ENCODE measurements at regions not wholly inside any gene's neighbourhood (a gene's known extent, or its start where the extent isn't known, plus 50 kb on each side); places are given as distances from the start of the nearest gene placed in this dataset.

- TF ChIP-seq, protein P1, sequence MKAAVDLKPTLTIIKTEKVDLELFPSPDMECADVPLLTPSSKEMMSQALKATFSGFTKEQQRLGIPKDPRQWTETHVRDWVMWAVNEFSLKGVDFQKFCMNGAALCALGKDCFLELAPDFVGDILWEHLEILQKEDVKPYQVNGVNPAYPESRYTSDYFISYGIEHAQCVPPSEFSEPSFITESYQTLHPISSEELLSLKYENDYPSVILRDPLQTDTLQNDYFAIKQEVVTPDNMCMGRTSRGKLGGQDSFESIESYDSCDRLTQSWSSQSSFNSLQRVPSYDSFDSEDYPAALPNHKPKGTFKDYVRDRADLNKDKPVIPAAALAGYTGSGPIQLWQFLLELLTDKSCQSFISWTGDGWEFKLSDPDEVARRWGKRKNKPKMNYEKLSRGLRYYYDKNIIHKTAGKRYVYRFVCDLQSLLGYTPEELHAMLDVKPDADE (conservative IDR thresholded peaks at IDR 0.05; ENCODE audit: control insufficient read depth, low read depth, low read length) = no peak
- TF ChIP-seq MBD2 (IDR thresholded peaks at IDR 0.05; ENCODE audit: borderline replicate concordance, low read depth) = peak; percentile 54
- no peak for TF ChIP-seq CBX2 (IDR thresholded peaks at IDR 0.05; ENCODE audit: insufficient read depth, low read length, poor library complexity, severe bottlenecking)
- TF ChIP-seq HOXB6 (CRISPR knock-in tag; IDR thresholded peaks at IDR 0.05; ENCODE audit: borderline replicate concordance) = no peak
- no peak for TF ChIP-seq CREBBP (IDR thresholded peaks at IDR 0.05; ENCODE audit: low read depth, low read length)
- TF ChIP-seq KAT2B (IDR thresholded peaks at IDR 0.05; ENCODE audit: low read depth, low read length) = no peak
- no peak for TF ChIP-seq CBFA2T2 (conservative IDR thresholded peaks at IDR 0.05)
- no peak for TF ChIP-seq POLR2AphosphoS5 (IDR thresholded peaks at IDR 0.05; ENCODE audit: control insufficient read depth, insufficient read depth, low read depth, low read length)
- no peak for TF ChIP-seq DDX20 (tag; IDR thresholded peaks at IDR 0.05; ENCODE audit: low read depth)
- no peak; the same call in 1 of the 2 replicates for TF ChIP-seq ESRRB (CRISPR knock-in tag; IDR thresholded peaks at IDR 0.05; ENCODE audit: borderline replicate concordance)
- peak; percentile 64 for TF ChIP-seq FOS (IDR thresholded peaks at IDR 0.05; ENCODE audit: extremely low read depth, insufficient read length)
- TF ChIP-seq TAF15 (IDR thresholded peaks at IDR 0.05; ENCODE audit: low read depth, low read length) = no peak
- no peak for TF ChIP-seq ETV6 (IDR thresholded peaks at IDR 0.05; ENCODE audit: borderline replicate concordance in 1 of 2, low read depth in 2 of 2, low read length in 1 of 2)
- no peak for TF ChIP-seq ETV6 (CRISPR knock-in tag; IDR thresholded peaks at IDR 0.05; ENCODE audit: borderline replicate concordance)
- TF ChIP-seq ZNF224 (CRISPR knock-in tag; IDR thresholded peaks at IDR 0.05) = no peak
- peak in 1 of 2 experiments; percentile 72; a peak in 1 of 4 replicates for TF ChIP-seq HDAC1 (IDR thresholded peaks at IDR 0.05)
- no peak for TF ChIP-seq TCF3 (CRISPR knock-in tag; IDR thresholded peaks at IDR 0.05)
- no peak for TF ChIP-seq GTF2A2 (tag; IDR thresholded peaks at IDR 0.05)
- TF ChIP-seq ZNF830 (CRISPR knock-in tag; IDR thresholded peaks at IDR 0.05) = no peak
- TF ChIP-seq TAF9B (IDR thresholded peaks at IDR 0.05; ENCODE audit: partially characterized antibody) = no peak
- TF ChIP-seq NFE2L1 (tag; IDR thresholded peaks at IDR 0.05; ENCODE audit: borderline replicate concordance, low read depth) = no peak
- no peak for TF ChIP-seq PHB (CRISPR knock-in tag; IDR thresholded peaks at IDR 0.05)
- TF ChIP-seq ZNF778 (CRISPR knock-in tag; IDR thresholded peaks at IDR 0.05) = no peak
- no peak for TF ChIP-seq SUPT5H (IDR thresholded peaks at IDR 0.05)
- no peak for TF ChIP-seq ZNF77 (CRISPR knock-in tag; IDR thresholded peaks at IDR 0.05)
- no peak for TF ChIP-seq RNF2 (IDR thresholded peaks at IDR 0.05)
- TF ChIP-seq SRSF9 (IDR thresholded peaks at IDR 0.05; ENCODE audit: borderline replicate concordance, low read depth, low read length) = no peak
- no peak for TF ChIP-seq POLR3A (IDR thresholded peaks at IDR 0.05; ENCODE audit: borderline replicate concordance, extremely low read depth, insufficient read depth, insufficient read length)
- TF ChIP-seq THRB (CRISPR knock-in tag; conservative IDR thresholded peaks at IDR 0.05) = peak; percentile 69; the same call in 1 of the 2 replicates
Observed at GRCh38 chr1:39116860-39117728, 87.4 kb upstream of the MACF1 start (continued).
